HG03442 (cell line): ENCODE measurements at regions not wholly inside any gene's neighbourhood (a gene's known extent, or its start where the extent isn't known, plus 50 kb on each side); places are given as distances from the start of the nearest gene placed in this dataset.
"Not testable (repeated sequence)": the region's sequence is repeated elsewhere in the genome, so short reads cannot be mapped to it uniquely, and the experiment has no call there.

Source experiments
- ATAC-seq: cut with Tn5 transposase; IDR thresholded peaks from one replicate; pipeline ENCODE4 v1.9.1; 2021; ENCODE audit warnings: mild to moderate bottlenecking, moderate library complexity; ENCODE audit not compliant: unreplicated experiment

DNA sequence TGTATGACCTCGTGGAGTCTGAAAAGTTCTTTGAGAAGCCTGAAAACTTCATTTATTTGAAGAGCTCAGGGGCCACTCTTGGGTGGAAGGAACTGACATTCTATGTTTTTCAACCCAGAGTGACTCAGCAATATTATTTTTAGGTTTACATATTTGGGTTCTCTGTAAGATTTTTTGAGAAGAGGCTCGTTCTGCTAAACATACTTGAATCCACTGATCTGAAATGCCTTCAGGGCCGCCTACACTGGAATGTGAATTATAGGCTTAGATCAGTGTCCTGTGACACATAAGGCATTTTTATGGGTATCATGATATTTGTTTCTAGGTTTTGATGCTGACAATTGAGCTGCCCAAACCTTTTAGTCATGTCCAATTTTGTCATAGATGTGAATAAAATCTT, 86.2 kb downstream of the PSAT1 start:
- no peak for ATAC-seq

GRCh38 chr9:78386348-78386747, 89.4 kb downstream of the PSAT1 start:
- no peak for ATAC-seq

- ATAC-seq, result no peak
These were observed 89.8 kb downstream of the PSAT1 start for GRCh38 chr9:78386773-78387172.

DNA sequence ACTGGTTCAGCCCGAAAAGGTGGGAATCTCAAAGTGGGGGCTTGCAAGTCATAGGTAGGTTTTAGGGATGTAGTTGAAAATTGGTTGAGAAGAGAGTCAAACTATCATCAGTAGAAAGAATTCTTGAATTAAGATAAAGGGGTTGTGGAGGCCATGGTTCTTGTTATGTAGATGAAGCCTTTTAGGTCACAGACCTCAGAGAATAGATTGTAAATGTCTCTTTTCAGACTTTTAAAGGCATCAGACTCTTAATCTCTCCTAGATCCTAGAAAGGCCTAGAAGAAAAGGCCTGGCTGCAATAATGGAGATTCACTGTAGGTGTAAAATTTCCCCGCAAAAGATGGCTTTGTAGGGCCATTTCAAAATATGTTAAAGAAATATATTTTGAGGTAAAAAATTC, 96.4 kb downstream of the PSAT1 start:
- no peak for ATAC-seq

DNA sequence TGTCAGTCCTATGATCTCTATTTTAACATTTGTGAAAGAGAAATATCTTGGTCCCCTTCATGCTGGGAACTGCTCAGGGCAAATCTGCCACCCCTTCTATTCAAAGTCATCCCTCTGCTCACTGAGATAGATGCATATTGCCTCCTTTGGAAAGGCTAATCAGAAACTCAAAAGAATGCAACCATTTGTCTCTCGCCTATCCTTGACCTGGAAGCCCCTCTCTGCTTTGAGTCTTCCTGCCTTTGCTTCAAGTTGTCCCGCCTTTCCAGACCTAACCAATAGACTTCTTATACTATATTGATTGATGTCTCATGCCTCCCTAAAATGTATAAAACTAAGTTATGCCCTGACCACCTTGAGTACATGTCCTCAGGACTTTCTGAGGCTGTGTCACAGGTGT, 97.0 kb downstream of the PSAT1 start:
- no peak for ATAC-seq

DNA sequence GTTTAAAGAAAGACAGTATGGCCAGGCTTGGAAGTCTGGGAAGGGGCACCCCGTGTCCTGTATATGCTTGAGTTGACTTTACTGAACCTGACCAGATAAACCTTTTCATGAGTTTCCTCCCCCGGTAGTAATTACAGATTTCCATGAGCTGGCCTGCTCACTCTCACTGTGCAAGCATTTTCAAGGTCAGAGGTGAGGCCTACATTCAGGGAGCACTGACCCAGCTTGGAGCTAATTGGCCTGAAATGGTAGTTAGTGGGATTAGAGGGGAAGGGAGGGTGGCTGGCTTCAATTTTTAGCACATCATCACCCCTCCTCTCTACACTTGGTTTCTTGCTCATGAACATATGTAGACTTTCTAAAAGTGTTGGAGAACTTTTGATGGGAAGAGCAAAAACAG, 99.2 kb downstream of the PSAT1 start:
- ATAC-seq, result no peak

DNA sequence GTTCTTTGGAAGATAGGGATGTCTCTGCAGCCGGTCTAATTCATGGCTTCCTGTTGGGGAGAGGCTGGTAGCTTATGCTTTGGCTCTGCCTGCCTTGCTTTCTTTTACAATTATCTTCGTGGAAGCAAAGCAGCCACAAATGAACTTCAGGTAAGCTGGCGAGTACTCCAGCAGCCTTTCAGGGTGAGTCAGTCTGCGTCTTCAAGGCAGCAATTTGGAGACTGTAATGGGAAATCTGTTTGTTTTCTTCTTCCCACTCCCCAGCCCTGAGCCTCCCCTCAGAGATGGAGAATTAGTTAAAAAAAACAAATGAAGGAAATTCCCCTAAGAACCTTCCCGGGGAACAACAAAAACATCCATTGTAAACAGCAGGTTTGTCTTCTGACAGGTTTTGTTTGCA, 100.1 kb downstream of the PSAT1 start:
- ATAC-seq, result no peak

DNA sequence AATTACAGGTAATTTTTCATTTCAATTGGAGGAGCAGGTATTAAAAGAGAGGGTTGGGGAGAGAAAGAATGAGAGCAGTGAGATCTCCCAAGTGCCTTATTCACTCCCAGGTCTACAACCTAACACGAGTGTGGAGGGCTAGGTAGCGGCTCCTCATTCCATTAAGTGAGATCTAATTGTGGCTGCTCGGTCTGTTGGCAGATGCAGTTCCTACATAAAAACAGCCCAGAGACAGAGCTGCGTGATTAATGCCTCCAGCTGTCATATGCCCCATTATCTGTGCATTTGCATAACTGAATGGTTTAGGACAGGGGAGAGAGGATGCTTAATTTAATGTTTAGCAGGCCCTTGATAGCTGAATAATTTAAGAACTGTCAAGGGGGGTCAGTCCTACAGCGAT, 100.5 kb downstream of the PSAT1 start:
- ATAC-seq, result no peak

DNA sequence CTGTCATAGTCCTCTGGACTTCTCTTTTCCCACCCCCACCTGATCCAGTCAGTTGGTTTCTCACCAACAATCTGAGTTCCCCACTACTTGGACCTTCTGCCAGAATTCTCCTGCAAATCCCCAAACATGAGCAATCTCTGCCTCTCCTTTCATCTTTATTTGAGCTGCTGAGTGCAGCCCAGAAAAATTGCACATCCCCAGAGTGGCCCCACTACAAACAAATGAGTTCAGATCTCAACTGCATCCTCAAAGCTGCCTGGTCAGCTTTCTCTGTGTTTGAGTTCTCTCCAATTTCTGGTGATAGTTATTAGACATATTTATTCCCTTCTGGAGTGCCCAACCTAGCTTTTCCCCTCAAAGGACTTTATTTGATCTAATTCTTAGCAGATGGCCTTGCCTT, 102.2 kb downstream of the PSAT1 start:
- no peak for ATAC-seq

DNA sequence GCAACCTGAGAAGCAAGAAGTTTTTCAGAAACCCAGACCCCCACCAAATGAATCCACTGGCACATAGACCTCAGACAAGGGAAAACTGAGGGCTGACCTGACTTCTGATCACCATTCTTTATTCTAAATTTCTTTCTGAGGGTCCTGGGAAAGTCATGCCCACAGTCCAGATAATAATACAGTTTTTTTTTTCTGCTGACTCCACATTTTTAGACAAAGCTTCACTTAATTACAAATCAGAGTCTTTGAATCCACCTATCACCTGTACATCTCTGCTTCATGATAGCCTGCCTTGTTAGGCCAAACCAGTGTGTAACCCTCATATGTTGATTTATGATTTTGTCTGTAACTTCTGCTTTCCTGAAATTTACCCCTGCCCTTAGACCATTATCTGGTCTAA, 103.6 kb downstream of the PSAT1 start:
- ATAC-seq, result no peak

GRCh38 chr9:78405461-78405860, 108.5 kb downstream of the PSAT1 start:
- ATAC-seq, result no peak

DNA sequence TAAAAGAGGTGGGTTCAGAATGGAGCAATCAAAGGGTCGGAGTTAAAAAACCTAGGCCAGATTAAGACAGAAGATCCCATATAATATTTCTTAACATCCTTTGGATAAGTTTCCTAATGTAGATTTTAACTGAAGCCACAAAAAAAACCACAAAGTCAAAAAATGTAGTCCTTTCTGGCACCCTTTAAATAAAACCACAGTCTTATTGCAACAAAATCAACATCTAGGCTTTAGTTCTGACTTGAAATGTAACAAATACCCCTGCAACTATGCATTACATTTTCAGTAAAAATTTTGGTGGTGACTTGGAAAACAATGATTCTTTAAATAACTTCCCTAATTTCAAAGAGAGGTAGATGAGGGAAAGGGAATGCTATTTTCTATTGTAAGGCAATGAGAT, 109.2 kb downstream of the PSAT1 start:
- ATAC-seq, result no peak

DNA sequence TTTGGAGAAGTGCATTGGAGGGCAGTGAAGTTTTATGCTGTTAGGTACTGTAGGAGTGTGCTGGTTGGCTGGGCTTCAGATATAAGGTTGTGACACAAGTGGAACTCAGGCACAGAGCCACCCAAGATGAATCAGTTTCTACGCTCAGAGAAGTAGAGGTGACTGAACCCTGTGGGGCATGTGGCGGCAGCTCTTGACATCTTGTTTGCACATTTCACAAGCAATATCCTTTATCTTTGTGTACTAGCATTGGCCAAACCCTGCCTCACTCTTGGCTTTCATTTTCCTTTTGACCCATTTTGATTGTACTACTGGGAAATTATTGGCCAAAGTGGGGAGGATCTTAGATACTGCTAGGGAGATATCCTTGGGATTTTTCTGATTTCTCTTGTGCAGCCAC, 110.0 kb downstream of the PSAT1 start:
- ATAC-seq, result no peak

- ATAC-seq, result no peak
These were observed 110.8 kb downstream of the PSAT1 start for GRCh38 chr9:78407636-78408312.

DNA sequence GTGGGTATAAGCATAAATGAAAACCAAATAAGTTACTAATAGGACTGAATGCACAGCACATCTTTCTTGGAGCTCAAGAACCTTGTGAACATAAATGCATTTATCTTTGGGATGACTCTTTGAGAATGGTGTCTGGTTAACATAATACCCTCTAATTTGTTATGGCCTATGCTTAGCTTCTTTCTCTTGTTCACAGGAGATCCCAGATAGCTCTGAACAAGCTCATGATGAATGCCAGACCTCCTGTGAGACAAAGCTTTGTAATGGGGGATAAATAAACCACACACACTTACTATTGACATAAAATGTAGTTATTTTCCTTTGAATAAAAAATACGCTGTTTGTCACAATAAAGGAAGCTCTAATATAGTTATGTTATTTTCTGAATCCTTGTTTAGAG, 111.5 kb downstream of the PSAT1 start:
- no peak for ATAC-seq

DNA sequence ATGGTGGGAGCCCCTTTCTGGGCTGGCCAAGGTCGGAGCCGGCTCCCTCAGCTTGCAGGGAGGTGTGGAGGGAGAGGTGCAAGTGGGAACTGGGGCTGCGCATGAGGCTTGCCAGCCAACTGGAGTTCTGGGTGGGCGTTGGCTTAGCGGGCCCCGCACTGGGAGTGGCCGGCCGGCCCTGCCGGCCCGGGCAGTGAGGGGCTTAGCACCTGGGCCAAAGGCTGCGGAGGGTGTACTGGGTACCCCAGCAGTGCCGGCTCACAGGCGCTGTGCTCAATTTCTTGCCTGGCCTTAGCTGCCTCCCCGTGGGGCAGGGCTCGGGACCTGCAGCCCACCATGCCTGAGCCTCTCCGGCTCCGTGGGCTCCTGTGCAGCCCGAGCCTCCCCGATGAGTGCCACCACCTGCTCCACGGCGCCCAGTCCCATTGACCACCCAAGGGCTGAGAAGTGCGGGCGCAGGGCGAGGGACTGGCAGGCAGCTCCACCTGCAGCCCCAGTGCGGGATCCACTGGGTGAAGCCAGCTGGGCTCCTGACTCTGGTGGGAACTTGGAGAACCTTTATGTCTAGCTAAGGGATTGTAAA, 113.1 kb downstream of the PSAT1 start:
- ATAC-seq, result not testable (repeated sequence)

DNA sequence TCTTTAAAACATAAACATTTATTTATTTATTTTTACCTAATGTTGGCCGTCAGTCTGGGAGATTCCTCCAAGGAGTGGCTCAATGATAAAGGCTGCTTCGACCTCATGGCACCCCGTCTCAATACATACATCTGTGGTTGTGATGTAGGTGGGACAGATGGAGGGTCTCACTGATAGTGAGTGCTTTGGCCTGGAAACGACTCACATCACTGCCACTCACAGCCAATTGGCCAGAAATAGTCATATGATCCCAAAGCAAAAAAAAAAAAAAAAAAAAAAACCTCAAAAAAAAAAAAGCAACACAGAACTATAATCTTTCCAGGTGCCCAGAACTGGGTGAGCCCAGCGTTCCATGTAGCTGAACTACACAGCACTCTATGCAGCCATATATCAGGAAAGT, 125.4 kb downstream of the PSAT1 start:
- no peak for ATAC-seq

- no peak for ATAC-seq
These were observed 127.4 kb downstream of the PSAT1 start for GRCh38 chr9:78424299-78424698.

- no peak for ATAC-seq
These were observed 131.7 kb downstream of the PSAT1 start for GRCh38 chr9:78428640-78429039.

GRCh38 chr9:78430387-78430786, 133.5 kb downstream of the PSAT1 start:
- no peak for ATAC-seq

GRCh38 chr9:78431039-78431438, 134.1 kb downstream of the PSAT1 start:
- ATAC-seq, result not testable (repeated sequence)

GRCh38 chr9:78436873-78437272, 139.9 kb downstream of the PSAT1 start:
- no peak for ATAC-seq

- ATAC-seq, result no peak
These were observed 140.4 kb downstream of the PSAT1 start for GRCh38 chr9:78437296-78437695.
